ENCODE measurements at regions not wholly inside any gene's neighbourhood (a gene's known extent, or its start where the extent isn't known, plus 50 kb on each side); places are given as distances from the start of the nearest gene placed in this dataset.

- no peak for TF ChIP-seq CEBPZ (IDR thresholded peaks at IDR 0.05; ENCODE audit: low read depth, low read length)
- TF ChIP-seq SUPT20H (IDR thresholded peaks at IDR 0.05; ENCODE audit: borderline replicate concordance, control insufficient read depth, low read depth, low read length) = no peak
- TF ChIP-seq PKNOX1 (IDR thresholded peaks at IDR 0.05) = no peak
- TF ChIP-seq LARP7 (IDR thresholded peaks at IDR 0.05) = no peak
- TF ChIP-seq SMAD1 (IDR thresholded peaks at IDR 0.05; ENCODE audit: low read depth, partially characterized antibody) = no peak
- TF ChIP-seq RFX5 (IDR thresholded peaks at IDR 0.05; ENCODE audit: low read depth, low read length) = no peak
- no peak for TF ChIP-seq CHD1 (IDR thresholded peaks at IDR 0.05; ENCODE audit: low read depth, low read length)
- TF ChIP-seq HSF1 (IDR thresholded peaks at IDR 0.05; ENCODE audit: low read depth, low read length) = no peak
- TF ChIP-seq ETV6 (conservative IDR thresholded peaks at IDR 0.05 in 1 of 2, IDR thresholded peaks at IDR 0.05 in 1 of 2; ENCODE audit: borderline replicate concordance in 1 of 2, low read depth in 1 of 2) = no peak
- TF ChIP-seq PAX8 (IDR thresholded peaks at IDR 0.05) = no peak
These were observed 260.3 kb upstream of the PLD5 start (continued) for GRCh38 chr1:242784807-242785206.

Data from GM12878 (cell line).